D721Med (cell line): ENCODE measurements at regions not wholly inside any gene's neighbourhood (a gene's known extent, or its start where the extent isn't known, plus 50 kb on each side); places are given as distances from the start of the nearest gene placed in this dataset.

ENCODE experiments used
- DNase-seq: peaks from one replicate; pipeline ENCODE4 v3.0.0; 2011; ENCODE audit warnings: low spot score; ENCODE audit not compliant: insufficient read length
- FAIRE-seq: peaks from 2 replicates; lab custom pipeline; 2011; peaks lifted over from hg19 to GRCh38; lab: Jason Lieb, UNC
- TF ChIP-seq, protein P1 (sequence below): IDR thresholded peaks from 2 replicates; pipeline ENCODE4 v1.5.1; 2012; ENCODE audit warnings: mild to moderate bottlenecking, control low read depth; ENCODE audit not compliant: insufficient read depth; ENCODE audit errors: missing control alignments

- FAIRE-seq (peak; percentile 55), DNase-seq (no peak)
- TF ChIP-seq, protein P1, sequence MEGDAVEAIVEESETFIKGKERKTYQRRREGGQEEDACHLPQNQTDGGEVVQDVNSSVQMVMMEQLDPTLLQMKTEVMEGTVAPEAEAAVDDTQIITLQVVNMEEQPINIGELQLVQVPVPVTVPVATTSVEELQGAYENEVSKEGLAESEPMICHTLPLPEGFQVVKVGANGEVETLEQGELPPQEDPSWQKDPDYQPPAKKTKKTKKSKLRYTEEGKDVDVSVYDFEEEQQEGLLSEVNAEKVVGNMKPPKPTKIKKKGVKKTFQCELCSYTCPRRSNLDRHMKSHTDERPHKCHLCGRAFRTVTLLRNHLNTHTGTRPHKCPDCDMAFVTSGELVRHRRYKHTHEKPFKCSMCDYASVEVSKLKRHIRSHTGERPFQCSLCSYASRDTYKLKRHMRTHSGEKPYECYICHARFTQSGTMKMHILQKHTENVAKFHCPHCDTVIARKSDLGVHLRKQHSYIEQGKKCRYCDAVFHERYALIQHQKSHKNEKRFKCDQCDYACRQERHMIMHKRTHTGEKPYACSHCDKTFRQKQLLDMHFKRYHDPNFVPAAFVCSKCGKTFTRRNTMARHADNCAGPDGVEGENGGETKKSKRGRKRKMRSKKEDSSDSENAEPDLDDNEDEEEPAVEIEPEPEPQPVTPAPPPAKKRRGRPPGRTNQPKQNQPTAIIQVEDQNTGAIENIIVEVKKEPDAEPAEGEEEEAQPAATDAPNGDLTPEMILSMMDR, result no peak
Observed at GRCh38 chr7:35891004-35891830, 90.4 kb downstream of the SEPTIN7 start.

DNA sequence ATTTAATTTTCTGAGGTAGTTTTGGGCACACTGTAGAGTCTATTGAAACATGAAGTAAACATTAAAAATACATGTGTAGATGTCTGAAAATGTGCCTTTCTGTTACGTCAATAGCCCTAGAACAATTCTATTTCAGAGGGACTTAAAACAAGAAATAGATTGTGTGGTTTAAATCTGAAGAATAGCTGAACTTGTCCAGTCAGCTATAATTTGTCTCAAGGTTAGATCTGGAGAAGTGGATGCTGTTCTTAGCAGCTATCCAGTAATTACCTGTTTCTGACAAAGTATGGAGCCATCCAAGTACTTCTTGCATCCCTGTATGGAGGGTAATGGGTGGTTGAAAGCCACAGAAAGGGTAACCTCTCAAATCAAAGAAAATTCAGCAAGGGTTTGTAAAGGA lies 92.8 kb downstream of the SEPTIN7 start:
- DNase-seq, result no peak
- no peak for FAIRE-seq
- TF ChIP-seq, protein P1, result no peak

DNA sequence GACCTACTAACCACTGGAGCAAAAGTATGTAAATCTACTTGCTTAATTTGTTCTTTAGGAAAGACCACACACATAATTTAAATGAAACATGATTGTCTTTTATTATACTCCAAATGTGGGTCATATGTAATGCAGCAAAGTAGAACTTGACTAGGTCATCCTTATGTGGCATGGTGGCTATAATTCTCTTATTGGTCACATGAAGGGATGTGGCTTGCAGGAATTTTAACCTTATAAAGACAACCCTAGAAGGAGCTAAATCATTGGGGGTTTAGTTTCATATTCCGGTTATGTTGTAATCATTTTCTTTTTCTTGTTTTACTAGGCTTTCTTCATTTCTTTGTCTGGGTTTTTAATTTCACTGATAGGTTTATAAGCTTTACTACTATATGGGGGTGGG lies 93.9 kb downstream of the SEPTIN7 start:
- FAIRE-seq (no peak), DNase-seq (no peak)
- TF ChIP-seq, protein P1, result no peak

DNA sequence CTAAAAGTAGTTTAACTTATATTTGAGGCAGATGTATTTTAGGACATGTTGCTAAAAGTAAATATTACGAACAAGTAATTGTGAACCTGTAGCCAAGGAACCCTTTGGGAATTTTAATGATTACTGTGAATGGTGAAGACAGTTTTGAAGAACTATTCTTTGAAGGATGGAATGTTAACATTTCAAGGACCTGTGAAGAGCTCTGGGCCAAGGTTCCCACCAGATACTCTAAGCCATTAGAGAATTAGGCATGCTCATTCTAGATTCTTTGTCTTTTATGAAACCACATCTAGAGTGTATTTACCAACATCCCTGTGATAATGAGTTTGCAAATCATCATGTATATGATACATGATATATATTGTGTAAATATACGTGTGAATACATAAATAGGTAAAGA lies 99.8 kb downstream of the SEPTIN7 start:
- TF ChIP-seq, protein P1, result no peak
- peak; percentile 32 for FAIRE-seq
- DNase-seq, result no peak

GRCh38 chr7:35905555-35905954 lies 104.7 kb downstream of the SEPTIN7 start:
- TF ChIP-seq, protein P1, result no peak
- no peak for DNase-seq
- FAIRE-seq, result no peak

DNA sequence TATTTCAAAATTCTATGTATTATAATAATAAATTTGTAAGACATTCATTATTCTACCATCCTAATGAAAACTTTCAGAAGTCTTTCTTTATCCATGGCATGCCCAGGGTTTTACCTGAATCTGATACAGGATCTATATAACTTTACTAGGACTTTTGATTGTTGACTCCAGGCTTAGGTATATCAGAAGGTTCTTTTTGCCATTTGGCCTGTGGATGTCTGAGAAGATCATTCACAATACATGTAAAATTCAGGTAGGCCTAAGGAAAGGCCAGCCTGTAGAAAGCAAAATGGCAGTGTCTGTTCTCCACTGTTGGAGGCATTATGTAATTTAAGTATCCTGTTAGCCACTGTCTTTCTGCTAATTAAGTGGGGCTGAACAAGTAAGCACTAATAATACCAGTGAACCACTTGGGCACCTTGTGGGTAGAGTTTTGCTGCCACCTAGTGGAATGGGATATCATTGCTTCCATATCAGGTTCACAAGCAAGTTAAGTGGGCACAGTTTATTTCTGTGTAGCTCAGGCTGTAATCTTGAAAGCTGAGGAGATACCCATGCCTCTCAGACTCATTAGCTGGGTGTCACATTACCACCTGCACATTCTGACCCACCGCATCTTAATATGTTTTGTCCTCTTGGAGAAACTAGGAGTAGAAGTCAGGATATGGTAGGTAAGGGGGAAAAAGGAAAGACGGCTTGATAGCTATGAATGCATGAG lies 105.5 kb downstream of the SEPTIN7 start:
- DNase-seq, result peak; percentile 6
- peak; percentile 66 for FAIRE-seq
- TF ChIP-seq, protein P1, result peak; percentile 88
